NCI-H82 treated with DMSO at 0.1 percent for 48 hours (cell line): ENCODE measurements at regions not wholly inside any gene's neighbourhood (a gene's known extent, or its start where the extent isn't known, plus 50 kb on each side); places are given as distances from the start of the nearest gene placed in this dataset.

Experiments used
- DNase-seq: peaks from one replicate; lab custom pipeline; 2025; ENCODE audit not compliant: unreplicated experiment; lab: John Stamatoyannopoulos, UW

GRCh38 chr11:113584371-113584770, 109.2 kb upstream of the DRD2 start:
- no peak for DNase-seq

- peak; percentile 80 for DNase-seq
Observed at GRCh38 chr11:113581713-113582112, 106.5 kb upstream of the DRD2 start.

GRCh38 chr11:113579292-113579940, 104.2 kb upstream of the DRD2 start:
- no peak for DNase-seq

- DNase-seq, result no peak
Observed at GRCh38 chr11:113578715-113579250, 103.6 kb upstream of the DRD2 start.

GRCh38 chr11:113578033-113578380, 102.8 kb upstream of the DRD2 start:
- DNase-seq, result no peak

GRCh38 chr11:113577356-113578032, 102.3 kb upstream of the DRD2 start:
- no peak for DNase-seq

- no peak for DNase-seq
Observed at GRCh38 chr11:113574586-113574985, 99.4 kb upstream of the DRD2 start.

- DNase-seq, result no peak
Observed at GRCh38 chr11:113574171-113574570, 99.0 kb upstream of the DRD2 start.

- no peak for DNase-seq
Observed at GRCh38 chr11:113572136-113572735, 97.0 kb upstream of the DRD2 start.

GRCh38 chr11:113571531-113571930, 96.3 kb upstream of the DRD2 start:
- no peak for DNase-seq

GRCh38 chr11:113570906-113571305, 95.7 kb upstream of the DRD2 start:
- DNase-seq, result no peak

- no peak for DNase-seq
Observed at GRCh38 chr11:113569391-113569790, 94.2 kb upstream of the DRD2 start.

GRCh38 chr11:113568566-113568965, 93.4 kb upstream of the DRD2 start:
- DNase-seq, result peak; percentile 51

GRCh38 chr11:113567867-113568544, 92.8 kb upstream of the DRD2 start:
- no peak for DNase-seq

GRCh38 chr11:113567097-113567496, 91.9 kb upstream of the DRD2 start:
- DNase-seq, result no peak

- DNase-seq, result no peak
Observed at GRCh38 chr11:113564527-113565130, 89.4 kb upstream of the DRD2 start.

GRCh38 chr11:113563766-113564526, 88.7 kb upstream of the DRD2 start:
- no peak for DNase-seq

- DNase-seq, result no peak
Observed at GRCh38 chr11:113562981-113563461, 87.8 kb upstream of the DRD2 start.

GRCh38 chr11:113562576-113562975, 87.4 kb upstream of the DRD2 start:
- no peak for DNase-seq

- no peak for DNase-seq
Observed at GRCh38 chr11:113557926-113558325, 82.7 kb upstream of the DRD2 start.
